ENCODE measurements at regions not wholly inside any gene's neighbourhood (a gene's known extent, or its start where the extent isn't known, plus 50 kb on each side); places are given as distances from the start of the nearest gene placed in this dataset.

GRCh38 chr22:27561286-27561904, 240.2 kb downstream of the MN1 start:
- TF ChIP-seq CTCF (IDR thresholded peaks at IDR 0.05) = no peak
- no peak for TF ChIP-seq POLR2A (IDR thresholded peaks at IDR 0.05)

All from adrenal gland (tissue), 5 donors.